ENCODE measurements at regions not wholly inside any gene's neighbourhood (a gene's known extent, or its start where the extent isn't known, plus 50 kb on each side); places are given as distances from the start of the nearest gene placed in this dataset.

- Histone ChIP-seq H3K9me3 (ENCODE audit: insufficient read depth, low read length, severe bottlenecking) (no peaks in the 10 kb centered on the region), H3K36me3 (ENCODE audit: insufficient read depth, low read length) (no peaks in the 10 kb centered on the region), H3K79me2 (ENCODE audit: insufficient read depth, low read length) (no peaks in the 10 kb centered on the region), H3K27me3 (ENCODE audit: insufficient read depth, low read length, poor library complexity) (no peaks in the 10 kb centered on the region), H3K9ac (ENCODE audit: low read depth, low read length) (no peak overlapping the region), H3K27ac (ENCODE audit: low read length) (no peak overlapping the region), H4K20me1 (ENCODE audit: insufficient read depth, low read length) (no peaks in the 10 kb centered on the region), H2AFZ (ENCODE audit: low read depth, low read length) (no peak overlapping the region), H3K4me3 (ENCODE audit: low read depth in 1 of 2, low read length in 2 of 2) (no peak overlapping the region), H3K4me1 (ENCODE audit: insufficient read depth, low read length) (no peaks in the 10 kb centered on the region), H3K4me2 (ENCODE audit: insufficient read depth, low read length) (no peak overlapping the region)
- TF ChIP-seq EZH2 (IDR thresholded peaks at IDR 0.05; ENCODE audit: borderline replicate concordance, low read depth, low read length, severe bottlenecking) = no peak
- TF ChIP-seq CTCF (IDR thresholded peaks at IDR 0.05; ENCODE audit: borderline replicate concordance, extremely low read depth, low read length, poor library complexity, severe bottlenecking) = no peak
- ATAC-seq (ENCODE audit: insufficient read depth, low read depth) (no peak), DNase-seq (no peak)
Observed at GRCh38 chr1:106619080-106619826, 437.2 kb upstream of the PRMT6 start.

- Histone ChIP-seq H3K27me3 (ENCODE audit: insufficient read depth, low read length, poor library complexity) (no peaks in the 10 kb centered on the region), H3K9ac (ENCODE audit: low read depth, low read length) (no peak overlapping the region), H2AFZ (ENCODE audit: low read depth, low read length) (no peak overlapping the region), H3K36me3 (ENCODE audit: insufficient read depth, low read length) (no peaks in the 10 kb centered on the region), H3K9me3 (ENCODE audit: insufficient read depth, low read length, severe bottlenecking) (no peaks in the 10 kb centered on the region), H4K20me1 (ENCODE audit: insufficient read depth, low read length) (no peaks in the 10 kb centered on the region), H3K79me2 (ENCODE audit: insufficient read depth, low read length) (no peaks in the 10 kb centered on the region), H3K4me1 (ENCODE audit: insufficient read depth, low read length) (no peaks in the 10 kb centered on the region), H3K27ac (ENCODE audit: low read length) (no peak overlapping the region), H3K4me3 (ENCODE audit: low read depth in 1 of 2, low read length in 2 of 2) (no peak overlapping the region), H3K4me2 (ENCODE audit: insufficient read depth, low read length) (no peak overlapping the region)
- TF ChIP-seq EZH2 (IDR thresholded peaks at IDR 0.05; ENCODE audit: borderline replicate concordance, low read depth, low read length, severe bottlenecking) (no peak), CTCF (IDR thresholded peaks at IDR 0.05; ENCODE audit: borderline replicate concordance, extremely low read depth, low read length, poor library complexity, severe bottlenecking) (no peak)
- DNase-seq (no peak), ATAC-seq (ENCODE audit: insufficient read depth, low read depth) (no peak)
Observed at GRCh38 chr1:106619827-106620134, 436.7 kb upstream of the PRMT6 start.

DNA sequence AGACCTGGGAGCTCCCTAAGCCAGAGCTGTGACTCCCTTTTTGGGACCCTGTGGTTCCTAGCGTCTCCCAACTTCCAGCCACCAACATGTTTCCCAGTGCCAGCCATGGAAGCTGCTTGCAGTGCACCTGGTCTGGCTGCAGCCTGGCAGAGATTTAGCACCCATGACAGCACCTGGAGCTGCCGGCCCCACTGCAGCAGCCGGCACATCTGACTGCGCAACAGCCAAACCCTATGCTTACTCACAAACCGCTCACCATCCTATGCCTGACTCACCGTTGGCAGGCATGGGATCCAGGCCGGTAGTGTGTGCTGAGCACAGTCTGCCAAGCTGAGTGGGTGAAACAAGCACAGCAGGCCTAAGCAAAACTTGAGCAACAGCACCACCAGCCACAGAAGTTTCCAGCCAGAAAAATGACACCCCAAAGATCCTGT, 435.9 kb upstream of the PRMT6 start:
- Histone ChIP-seq H3K27me3 (ENCODE audit: insufficient read depth, low read length, poor library complexity) (no peaks in the 10 kb centered on the region), H3K9ac (ENCODE audit: low read depth, low read length) (no peak overlapping the region), H3K4me1 (ENCODE audit: insufficient read depth, low read length) (no peaks in the 10 kb centered on the region), H2AFZ (ENCODE audit: low read depth, low read length) (no peak overlapping the region), H4K20me1 (ENCODE audit: insufficient read depth, low read length) (no peaks in the 10 kb centered on the region), H3K4me3 (ENCODE audit: low read depth in 1 of 2, low read length in 2 of 2) (no peak overlapping the region), H3K27ac (ENCODE audit: low read length) (no peak overlapping the region), H3K4me2 (ENCODE audit: insufficient read depth, low read length) (no peak overlapping the region), H3K79me2 (ENCODE audit: insufficient read depth, low read length) (no peaks in the 10 kb centered on the region), H3K36me3 (ENCODE audit: insufficient read depth, low read length) (no peaks in the 10 kb centered on the region), H3K9me3 (ENCODE audit: insufficient read depth, low read length, severe bottlenecking) (no peaks in the 10 kb centered on the region)
- TF ChIP-seq EZH2 (IDR thresholded peaks at IDR 0.05; ENCODE audit: borderline replicate concordance, low read depth, low read length, severe bottlenecking) = no peak
- no peak for TF ChIP-seq CTCF (IDR thresholded peaks at IDR 0.05; ENCODE audit: borderline replicate concordance, extremely low read depth, low read length, poor library complexity, severe bottlenecking)
- DNase-seq = no peak
- ATAC-seq (ENCODE audit: insufficient read depth, low read depth) = no peak
